GM11168 (cell line): ENCODE measurements at regions not wholly inside any gene's neighbourhood (a gene's known extent, or its start where the extent isn't known, plus 50 kb on each side); places are given as distances from the start of the nearest gene placed in this dataset.

ENCODE experiments used
- in situ Hi-C: fragments of 300-500 bp; cut with MboI; formaldehyde crosslinking; loops from one replicate; pipeline ENCODE4 v1.12.0; 2022; ENCODE audit warnings: low sequenced_read_pairs; ENCODE audit not compliant: unreplicated experiment

- in situ Hi-C loops: loop anchor here (5.0 kb wide), 1 partner anchor 492 kb away; no protein-coding TSS in a partner anchor
Measured at GRCh38 chr12:89040146-89040964, 311.9 kb downstream of the DUSP6 start.

GRCh38 chr12:89038831-89039512 is 313.3 kb downstream of the DUSP6 start:
- in situ Hi-C loops: no loop called here

GRCh38 chr12:89033062-89033461 is 319.2 kb downstream of the DUSP6 start:
- in situ Hi-C loops: no loop called here

- in situ Hi-C loops: no loop called here
Measured at GRCh38 chr12:89029961-89030360, 322.3 kb downstream of the DUSP6 start.

- in situ Hi-C loops: no loop called here
Measured at GRCh38 chr12:89024580-89024979, 327.7 kb downstream of the DUSP6 start.

- in situ Hi-C loops: no loop called here
Measured at GRCh38 chr12:89023936-89024335, 328.4 kb downstream of the DUSP6 start.

- in situ Hi-C loops: no loop called here
Measured at GRCh38 chr12:89020689-89021088, 331.6 kb downstream of the DUSP6 start.

GRCh38 chr12:89020121-89020480 is 332.2 kb downstream of the DUSP6 start:
- in situ Hi-C loops: no loop called here

- in situ Hi-C loops: loop anchor here (10.0 kb wide), 2 partner anchors 435 to 505 kb away; partner anchors contain the start of genes GALNT4 and POC1B
Measured at GRCh38 chr12:89019439-89020120, 332.7 kb downstream of the DUSP6 start.

- in situ Hi-C loops: loop anchor here (10.0 kb wide), 2 partner anchors 438 to 508 kb away; partner anchors contain the start of genes GALNT4 and POC1B
Measured at GRCh38 chr12:89016970-89017778, 335.1 kb downstream of the DUSP6 start.

GRCh38 chr12:89015419-89015818 is 336.9 kb downstream of the DUSP6 start:
- in situ Hi-C loops: loop anchor here (10.0 kb wide), 2 partner anchors 439 to 509 kb away; partner anchors contain the start of genes GALNT4 and POC1B

GRCh38 chr12:88998421-88998820 is 353.9 kb downstream of the DUSP6 start:
- in situ Hi-C loops: no loop called here

- in situ Hi-C loops: no loop called here
Measured at GRCh38 chr12:88996200-88996788, 356.0 kb downstream of the DUSP6 start.

- in situ Hi-C loops: no loop called here
Measured at GRCh38 chr12:88994971-88995370, 357.3 kb downstream of the DUSP6 start.

GRCh38 chr12:88994537-88994936 is 357.8 kb downstream of the DUSP6 start:
- in situ Hi-C loops: no loop called here

GRCh38 chr12:88993651-88994050 is 358.6 kb downstream of the DUSP6 start:
- in situ Hi-C loops: no loop called here

GRCh38 chr12:88986056-88986455 is 366.2 kb downstream of the DUSP6 start:
- in situ Hi-C loops: no loop called here

GRCh38 chr12:88985631-88986030 is 366.7 kb downstream of the DUSP6 start:
- in situ Hi-C loops: no loop called here

- in situ Hi-C loops: no loop called here
Measured at GRCh38 chr12:88985011-88985410, 367.3 kb downstream of the DUSP6 start.

GRCh38 chr12:88982694-88983093 is 369.6 kb downstream of the DUSP6 start:
- in situ Hi-C loops: no loop called here
